ENCODE measurements at regions not wholly inside any gene's neighbourhood (a gene's known extent, or its start where the extent isn't known, plus 50 kb on each side); places are given as distances from the start of the nearest gene placed in this dataset.
"Not testable (repeated sequence)": the region's sequence is repeated elsewhere in the genome, so short reads cannot be mapped to it uniquely, and the experiment has no call there.

DNA sequence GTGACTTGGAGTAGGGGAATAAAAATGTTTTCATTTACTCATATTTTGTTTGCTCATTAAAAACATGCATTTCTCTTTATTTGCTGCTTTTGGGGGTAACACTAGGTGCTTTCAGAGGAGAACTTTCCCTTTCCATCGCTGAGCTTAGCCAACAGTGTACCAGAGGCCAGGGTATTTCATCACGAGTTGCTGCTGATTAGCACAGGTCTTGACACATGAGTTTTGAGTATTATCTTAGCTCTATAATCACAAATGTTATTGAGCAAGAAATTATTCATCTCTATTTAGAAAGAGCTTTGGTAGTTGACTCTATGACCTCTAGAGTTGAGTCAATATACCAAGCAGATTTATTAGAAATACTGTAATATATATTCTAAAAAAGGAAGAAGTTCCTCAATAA lies 375.9 kb downstream of the NXPH1 start:
- DNase-seq: no peak

DNA sequence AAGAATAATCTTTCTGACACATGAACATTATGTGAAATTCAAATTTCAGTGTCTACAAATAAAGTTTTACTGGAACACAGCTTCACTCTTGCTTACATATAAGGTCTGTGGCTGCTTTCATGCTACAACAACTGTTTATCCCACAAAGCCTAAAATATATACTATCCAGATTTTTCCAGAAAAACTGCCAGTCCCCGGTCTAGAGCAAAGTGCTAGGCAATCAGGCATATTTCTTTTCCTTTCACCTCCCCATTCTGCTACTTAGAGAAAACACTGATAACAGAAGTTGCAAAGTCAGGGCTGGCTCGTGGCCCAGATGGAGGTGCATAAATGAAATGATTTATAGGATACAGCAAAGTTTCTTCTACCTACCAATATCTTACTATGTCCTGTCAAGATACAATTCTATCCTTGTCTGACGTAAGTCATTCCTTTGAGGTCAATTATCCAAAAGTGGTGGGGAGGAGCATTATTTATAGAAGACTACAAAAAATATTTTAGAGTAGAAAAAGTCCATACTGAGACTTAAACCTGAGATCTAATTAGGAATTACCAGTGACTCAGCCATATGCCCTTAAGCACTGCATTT lies 384.1 kb downstream of the NXPH1 start:
- DNase-seq: no peak

DNA sequence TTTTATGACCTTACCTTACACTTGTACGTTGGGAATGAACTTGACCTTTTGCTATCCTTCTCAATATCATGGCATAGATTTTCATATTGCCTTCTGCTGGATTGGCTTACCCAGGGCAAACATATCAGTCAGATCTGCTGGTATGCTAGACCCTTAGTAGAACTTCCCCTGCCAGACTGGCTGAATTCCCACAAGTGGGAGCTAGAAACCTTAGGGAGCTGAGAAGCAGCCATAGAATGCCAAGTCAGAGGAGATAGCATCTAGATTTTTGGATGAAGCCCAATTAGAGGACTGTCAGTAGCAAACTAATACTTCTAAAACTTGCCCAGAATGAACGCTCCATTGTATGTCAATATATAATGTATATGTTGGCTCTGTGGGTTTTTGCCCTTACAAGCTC lies 385.0 kb downstream of the NXPH1 start:
- no peak for DNase-seq

DNA sequence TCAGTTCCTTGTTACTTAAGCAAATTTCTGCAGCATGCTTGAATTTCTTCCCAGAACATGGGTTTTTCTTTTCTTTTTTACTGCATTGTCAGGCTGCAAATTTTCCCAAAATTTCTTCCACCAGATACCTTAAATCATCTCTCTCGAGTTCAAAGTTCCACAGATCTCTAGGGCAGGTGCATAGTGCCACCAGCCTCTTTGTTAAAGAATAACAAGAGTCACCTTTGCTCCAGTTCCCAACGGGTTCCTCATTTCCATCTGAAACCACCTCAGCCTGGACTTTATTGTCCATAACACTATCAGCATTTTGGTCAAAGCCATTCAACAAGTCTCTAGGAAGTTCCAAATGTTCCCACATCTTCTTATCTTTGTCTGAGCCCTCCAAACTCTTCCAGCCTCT lies 389.2 kb downstream of the NXPH1 start:
- no peak for DNase-seq

DNA sequence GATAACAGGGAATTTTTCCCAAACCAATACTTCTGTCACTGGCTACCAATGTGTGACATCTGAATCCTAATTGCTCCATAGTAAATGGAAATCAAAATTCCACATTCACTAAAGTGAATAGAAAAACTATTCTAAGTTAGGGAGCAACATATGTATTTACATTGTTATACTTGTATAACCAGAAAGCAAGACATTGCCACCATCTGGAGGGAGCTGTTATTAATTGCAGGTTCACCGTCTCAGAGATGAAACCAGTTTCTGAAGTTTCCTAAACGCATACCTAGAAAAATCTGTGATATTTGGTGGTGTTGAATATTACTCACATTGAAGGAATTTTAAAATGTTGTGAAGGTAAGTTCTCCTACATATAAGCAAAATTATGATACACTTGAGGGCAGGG lies 390.1 kb downstream of the NXPH1 start:
- DNase-seq: no peak

DNA sequence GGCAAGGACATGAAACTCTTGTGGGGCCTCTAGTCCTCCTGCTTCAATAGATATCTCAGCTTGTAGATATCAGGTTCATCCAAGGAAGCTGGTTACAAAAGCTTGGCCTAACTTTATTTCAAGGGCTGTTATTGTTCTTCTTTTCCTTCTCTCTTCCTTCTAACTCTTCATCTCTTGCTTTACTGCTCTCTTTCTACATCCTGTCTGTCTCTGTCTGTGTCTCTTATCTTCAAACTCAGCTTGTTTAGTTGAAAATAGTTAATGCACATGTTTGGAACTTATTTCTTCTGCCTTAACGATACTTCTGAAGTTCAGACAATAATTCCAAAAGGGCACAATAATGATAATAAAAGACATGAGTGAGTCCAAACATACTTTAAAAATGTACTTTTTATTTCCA lies 393.9 kb downstream of the NXPH1 start:
- DNase-seq: no peak

DNA sequence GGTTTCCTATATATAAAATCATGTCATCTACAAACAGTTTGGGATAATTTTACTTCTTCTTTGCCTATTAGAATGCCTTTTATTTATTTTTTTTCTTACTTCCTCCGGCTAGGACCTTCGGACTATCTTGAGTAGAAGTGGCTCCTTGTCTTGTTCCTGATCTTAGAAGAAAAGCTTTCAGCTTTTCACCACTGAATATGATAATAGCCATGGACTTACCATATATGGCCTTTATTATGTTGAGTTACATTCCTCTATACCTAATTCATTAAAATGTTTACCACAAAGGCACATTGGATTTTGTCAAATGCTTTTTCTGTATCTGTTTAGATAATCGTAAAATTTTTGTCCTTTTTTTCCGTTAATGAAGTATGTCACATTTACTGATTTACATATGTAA lies 395.7 kb downstream of the NXPH1 start:
- DNase-seq: no peak

DNA sequence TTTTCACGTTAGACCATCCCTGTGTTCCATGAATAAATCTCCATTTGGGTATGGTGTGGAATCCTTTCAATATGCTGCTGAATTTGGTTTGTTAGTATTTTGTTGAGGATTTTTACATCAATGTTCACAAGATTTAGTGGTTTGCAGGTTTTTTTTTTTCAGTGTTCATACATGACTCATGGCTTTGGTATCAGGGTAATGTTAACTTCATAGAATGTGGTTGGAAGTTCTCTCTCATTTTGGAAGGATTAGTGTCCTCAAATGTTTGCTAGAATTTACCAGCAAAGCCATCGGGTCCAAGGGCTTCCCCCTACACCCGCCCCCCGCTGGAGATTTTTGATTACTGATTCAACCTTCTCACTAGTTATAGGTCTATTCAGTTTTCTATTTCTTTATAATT lies 398.0 kb downstream of the NXPH1 start:
- no peak for DNase-seq

DNA sequence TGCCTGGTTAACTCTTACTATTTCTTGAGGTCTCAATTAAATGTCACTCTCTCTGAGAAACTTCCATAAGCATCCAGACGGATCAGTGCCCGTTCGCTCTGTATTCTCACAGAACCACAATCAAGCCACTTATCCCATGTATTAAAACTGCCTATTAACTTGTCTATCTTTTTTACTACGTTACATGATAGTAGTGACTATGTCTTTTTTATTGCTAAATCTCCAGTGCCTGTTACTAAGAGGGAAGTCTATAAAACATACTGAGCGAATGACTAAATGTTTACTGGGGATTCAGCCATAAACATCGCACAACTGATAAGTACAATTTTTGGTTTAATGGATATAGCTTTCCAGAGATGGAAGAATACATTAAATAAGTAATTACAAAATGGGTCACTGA lies 399.9 kb downstream of the NXPH1 start:
- no peak for DNase-seq

DNA sequence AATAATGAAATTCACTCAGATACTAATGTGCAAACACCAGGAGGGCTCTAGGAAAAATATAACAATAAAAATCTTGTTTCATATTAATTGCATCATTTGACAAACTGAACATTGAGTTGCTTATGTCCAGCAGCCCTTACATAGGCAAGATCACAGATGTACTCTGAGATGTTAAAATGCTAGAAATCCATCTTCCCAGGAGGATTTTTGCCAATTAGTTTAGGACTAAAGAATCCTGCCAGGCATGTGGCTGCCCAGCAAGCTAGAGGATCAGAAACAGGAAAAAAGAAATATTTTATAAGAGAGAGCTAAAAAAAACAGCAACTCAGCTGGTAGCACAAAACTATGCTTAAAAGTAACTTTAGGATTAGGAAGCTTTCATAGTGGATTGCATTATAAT lies 407.8 kb downstream of the NXPH1 start:
- DNase-seq: no peak

DNA sequence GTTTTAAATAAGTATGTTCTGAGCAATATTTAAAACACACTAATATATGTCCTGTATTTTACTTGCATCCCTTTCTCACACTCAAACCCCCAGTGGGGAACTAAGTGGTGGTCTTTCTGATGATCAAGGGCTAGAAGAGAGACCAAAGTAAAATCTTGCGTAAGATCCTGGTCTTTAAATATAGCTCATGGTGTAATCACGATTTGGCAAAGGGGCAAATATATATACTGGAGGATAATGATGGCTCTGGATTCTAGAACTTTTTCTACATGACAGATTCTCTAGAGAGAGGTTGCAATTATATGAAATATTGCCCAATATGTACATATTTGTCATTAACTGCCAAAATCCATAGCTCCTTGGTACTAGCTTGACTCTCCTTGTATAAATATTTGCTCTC lies 438.3 kb downstream of the NXPH1 start:
- no peak for DNase-seq

DNA sequence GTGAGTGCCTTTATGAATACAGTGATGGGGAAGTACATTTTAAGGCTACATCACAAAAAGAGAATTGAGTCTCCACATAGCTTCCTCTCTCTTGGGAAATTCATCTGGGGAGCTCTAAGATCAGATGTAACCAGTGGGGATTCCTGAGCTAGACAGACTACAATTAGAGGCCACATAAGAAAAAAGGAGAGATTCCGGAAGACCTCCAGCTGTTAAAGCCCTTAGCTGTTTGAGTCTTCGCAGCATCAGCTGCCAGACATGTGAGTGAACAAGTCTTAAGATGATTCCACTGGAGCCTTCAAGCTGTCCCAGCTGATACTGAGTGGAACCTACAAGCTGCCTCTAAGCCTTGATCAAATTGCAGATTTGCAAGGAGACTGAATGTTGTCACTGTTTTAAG lies 448.5 kb downstream of the NXPH1 start:
- DNase-seq: no peak

DNA sequence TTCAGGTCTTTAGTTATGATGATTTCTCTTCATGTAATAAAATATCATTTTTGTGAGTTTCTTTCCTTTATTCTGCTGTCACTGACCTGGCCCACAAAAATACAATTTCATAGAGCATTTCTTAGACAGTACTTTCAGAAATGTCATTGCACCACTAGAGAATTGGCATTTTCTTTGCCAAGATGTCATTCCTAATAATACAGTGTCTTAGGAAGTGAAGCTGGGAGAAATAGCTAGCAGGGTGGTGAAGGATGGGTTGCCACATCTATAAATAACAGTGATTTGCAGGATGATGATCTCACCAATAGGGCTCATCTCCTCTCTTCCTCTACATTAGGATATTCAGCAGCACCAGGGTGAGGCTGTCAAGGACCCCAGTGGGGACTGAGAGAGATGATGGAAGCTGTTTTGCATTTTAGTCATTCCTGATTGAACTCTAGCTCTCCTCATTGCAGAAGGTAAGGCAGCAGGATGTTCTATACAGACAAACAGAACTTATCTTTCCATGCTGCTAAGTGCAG lies 452.1 kb downstream of the NXPH1 start:
- DNase-seq: no peak

DNA sequence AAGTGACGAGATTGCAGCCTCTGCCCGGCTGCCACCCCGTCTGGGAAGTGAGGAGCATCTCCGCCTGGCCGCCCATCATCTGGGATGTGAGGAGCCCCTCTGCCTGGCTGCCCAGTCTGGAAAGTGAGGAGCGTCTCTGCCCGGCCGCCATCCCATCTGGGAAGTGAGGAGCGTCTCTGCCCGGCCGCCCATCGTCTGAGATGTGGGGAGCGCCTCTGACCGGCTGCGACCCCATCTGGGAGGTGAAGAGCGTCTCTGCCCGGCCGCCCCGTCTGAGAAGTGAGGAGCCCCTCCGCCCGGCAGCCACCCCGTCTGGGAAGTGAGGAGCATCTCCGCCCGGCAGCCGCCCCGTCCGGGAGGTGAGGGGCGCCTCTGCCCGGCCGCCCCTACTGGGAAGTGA lies 456.9 kb downstream of the NXPH1 start:
- DNase-seq: not testable (repeated sequence)

DNA sequence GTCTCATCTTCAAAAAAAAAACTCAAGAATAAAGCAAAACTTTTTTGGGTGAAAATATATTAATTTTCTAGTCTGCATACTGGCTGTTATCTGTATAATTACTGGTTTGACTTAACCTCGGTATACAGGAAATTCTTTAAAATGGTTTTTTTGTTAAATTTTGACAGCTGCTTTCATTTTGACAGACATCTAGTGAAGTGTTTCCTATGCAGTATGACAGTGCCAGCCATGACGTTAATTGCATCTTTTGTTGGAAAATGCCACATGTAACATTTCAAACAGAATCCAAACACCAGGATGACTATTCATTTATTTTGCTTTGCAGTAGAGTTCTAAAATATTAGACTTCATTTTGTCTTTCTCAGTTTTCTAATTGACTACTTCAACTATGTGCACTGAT lies 460.4 kb downstream of the NXPH1 start:
- DNase-seq: no peak

DNA sequence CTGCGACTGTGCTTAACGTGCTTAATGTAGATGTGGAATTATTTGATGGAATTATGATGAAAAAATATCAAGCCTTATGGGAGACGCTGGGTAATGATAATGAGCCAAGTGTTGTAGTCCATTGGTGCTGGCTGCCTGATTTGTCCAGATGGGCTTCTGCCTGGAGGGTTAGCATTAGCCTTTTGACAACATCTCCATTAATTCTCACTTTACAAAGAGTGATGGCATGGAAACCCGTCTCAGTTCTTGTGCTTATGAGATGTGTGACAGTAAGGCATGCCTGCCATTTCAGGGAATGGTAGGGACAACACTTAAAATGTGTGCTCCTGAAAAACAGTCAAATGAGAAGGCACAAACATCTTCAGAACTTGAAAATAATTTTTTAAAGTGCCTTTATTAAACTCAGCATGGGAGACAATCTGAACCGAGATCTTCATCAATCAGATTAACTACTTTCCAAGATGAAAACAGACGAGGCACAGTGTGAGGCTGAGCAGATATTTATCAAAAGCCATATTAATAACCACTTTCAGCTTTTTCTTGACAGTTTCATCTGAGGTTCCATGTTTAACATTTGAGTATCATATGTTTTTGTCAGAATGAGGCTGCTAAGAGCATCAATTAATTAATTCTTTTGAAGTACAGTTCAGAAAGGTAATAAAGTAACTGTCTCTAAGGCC lies 473.1 kb downstream of the NXPH1 start:
- no peak for DNase-seq

DNA sequence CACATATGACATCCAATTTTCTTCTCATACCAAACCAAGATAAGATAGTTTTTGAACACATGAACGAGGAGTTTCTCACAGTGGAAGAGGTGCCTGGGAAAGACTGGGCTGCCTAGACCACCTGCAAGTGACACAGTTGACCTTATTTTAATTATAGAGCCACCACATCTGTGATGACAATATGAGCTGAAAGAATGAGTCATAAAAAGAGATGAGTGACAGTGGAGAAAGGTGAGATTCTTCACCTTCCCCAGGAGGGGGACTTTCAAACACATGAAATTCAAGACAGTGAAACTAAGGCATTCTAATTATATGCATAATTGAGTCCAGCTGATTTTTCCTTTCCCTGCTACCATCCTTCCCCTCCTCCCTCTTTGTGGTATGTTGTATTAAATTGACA lies 475.5 kb downstream of the NXPH1 start:
- no peak for DNase-seq

DNA sequence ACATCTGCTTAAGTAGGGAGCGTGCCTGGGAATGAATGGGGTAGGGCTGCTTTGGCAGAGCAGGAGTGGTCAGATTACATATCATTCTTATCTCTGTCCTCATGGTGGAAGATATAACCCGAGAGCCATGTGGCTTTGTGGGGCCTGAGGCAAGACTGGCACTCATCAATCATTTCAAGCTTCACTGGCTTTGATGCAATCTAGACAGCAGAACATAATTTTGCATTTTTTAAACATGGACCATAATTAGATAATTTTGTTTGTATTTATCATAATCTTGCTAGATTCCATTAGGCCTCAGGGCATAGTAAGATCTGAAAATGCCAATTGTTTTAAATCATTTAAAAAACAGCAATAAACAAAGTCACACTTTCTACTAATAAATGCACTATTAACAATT lies 480.3 kb downstream of the NXPH1 start:
- no peak for DNase-seq

DNA sequence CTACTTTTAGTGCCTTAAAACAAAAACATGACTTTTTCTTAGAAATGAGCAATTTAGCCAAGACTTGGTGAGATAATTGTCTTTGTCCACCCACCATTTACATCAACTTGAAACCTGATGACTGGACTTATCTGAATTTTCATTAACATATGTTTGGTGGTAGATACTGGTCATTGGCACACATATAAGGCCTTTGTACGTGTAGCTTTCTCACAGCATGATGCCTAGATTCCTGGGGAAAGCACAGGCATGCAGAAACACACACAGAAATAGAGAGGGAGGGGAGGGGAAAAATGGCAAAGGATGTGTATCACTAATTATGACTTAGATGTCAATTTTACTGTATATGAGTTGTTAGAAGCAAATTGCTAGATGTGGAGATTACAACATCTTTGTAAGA lies 488.4 kb downstream of the NXPH1 start:
- no peak for DNase-seq

DNA sequence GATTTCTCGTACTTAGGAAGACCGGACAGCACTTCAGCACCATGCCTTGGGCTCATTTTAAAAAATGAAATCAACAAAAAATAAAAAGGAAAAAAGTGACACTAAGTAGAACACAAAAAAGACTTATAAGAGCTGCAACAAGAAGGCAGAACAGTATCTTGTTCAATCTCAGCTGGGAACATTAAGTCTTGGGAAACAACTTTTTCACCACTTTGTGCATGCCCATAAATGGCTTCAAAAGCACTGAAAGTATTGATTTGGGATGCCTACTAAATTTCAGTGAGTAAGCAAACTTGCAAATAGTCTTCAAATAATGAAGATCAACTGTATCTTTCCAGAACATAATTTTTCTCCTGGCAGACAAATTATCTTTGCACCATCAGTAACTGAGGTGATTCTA lies 489.3 kb downstream of the NXPH1 start:
- no peak for DNase-seq

DNA sequence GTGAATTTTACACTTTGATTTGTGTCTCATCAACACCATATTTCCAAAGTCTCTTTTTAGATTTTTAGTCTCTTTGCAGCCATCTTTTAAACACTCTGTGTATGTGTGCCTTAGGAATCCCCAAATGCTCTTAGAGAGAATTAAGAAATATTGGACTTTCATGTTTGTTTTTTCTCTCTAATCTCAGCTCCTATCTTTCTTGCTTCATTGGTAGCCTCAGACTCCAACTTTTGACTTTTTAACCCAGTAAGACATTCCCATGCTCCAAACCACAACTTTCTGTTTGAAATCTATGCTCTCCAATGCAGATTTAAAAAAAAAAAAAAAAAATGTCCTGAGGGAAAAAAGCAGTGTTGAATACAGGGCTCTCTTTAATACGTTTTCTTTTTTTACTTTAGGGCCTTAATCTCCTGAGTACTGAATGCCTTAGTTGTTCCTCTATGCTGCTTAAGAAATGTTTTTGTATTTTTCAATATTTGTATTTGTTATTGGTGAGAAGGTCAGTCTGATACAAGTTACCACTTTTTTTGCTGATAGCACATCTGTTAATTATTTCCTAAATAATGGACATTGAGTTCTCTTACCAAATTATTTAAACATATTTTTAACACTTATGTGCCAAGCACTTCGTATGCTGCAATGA lies 489.9 kb downstream of the NXPH1 start:
- DNase-seq: no peak

DNA sequence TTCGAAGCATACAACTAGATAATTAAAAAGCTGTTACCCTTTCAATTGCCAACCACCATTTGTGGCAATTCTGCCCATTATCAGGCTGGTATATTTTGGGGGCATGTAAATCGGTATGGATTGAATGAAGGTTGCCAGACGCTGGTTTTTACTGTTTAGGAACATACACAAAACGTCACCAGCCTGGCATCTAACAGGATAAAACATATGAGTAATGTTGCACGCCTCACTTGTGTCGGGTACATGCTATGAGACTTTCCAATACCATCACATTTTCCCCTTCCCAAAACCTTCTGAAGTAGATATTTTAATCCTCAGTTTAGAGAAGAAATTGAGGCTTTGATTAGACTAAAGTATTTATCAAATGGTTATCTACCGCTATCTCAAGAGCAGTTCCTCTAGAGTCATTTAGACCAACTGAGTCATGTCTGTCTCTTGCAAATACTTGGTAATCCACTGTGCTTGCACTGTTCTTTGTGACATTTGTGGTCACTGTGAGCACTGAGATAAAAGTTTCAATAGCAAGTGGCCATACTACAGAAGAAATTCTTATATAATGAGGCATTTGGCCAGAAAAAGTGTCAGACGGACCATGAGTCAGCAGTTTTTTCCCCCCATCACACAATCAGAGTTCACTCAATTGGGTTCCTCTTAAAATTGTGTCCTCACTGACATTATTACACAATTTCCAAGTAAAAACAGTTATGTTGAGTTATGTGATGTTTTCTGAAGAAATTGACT lies 498.7 kb downstream of the NXPH1 start:
- DNase-seq: no peak

DNA sequence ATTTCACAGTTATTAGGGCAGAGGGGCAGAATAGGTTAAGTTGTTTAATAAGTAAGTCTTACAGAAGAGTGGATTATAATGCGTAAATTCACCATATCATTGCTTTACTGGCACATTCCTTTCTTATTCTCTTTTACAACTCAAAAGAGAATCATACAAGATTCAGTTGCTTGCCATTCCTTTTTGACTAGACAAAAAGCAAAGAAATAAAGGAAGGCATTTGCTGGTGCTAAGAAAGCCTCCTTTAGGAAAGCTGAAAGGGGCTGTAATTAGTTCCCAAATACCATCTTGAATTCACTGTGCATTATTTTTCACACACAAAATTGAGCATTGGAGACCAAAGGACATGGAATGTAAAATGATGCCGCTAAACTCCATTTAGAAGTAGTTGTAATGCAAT lies 499.3 kb downstream of the NXPH1 start:
- no peak for DNase-seq

DNA sequence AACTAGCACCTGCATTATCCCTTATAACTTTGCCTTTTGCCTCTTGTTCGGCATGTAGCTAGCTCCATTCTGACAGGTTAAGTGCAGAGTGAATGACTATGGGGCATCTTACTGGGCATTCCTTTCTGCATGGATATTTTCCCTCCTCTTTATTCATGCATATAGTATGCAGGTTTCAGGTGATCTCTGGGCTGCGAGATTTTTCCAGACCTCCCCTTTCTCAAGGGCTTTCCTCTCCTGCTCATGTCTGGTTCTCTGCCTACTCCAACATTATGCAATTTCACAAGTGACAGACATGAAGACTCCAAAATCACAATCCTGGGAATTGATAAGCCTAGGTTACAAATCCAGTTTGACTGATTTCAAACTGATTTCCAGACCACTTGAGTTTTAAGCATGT lies 503.8 kb downstream of the NXPH1 start:
- DNase-seq: no peak

Measured in stimulated activated CD4-positive, alpha-beta T cell treated with anti-CD3 and anti-CD28 coated beads, Interleukin-12 subunit alpha, Interleukin-12 subunit beta, amount 100 ng/mL, for 4 hours (primary cell).